ENCODE measurements at regions not wholly inside any gene's neighbourhood (a gene's known extent, or its start where the extent isn't known, plus 50 kb on each side); places are given as distances from the start of the nearest gene placed in this dataset.
A peak's percentile ranks its signal among the peaks of the same experiment; 100 is the strongest.

DNA sequence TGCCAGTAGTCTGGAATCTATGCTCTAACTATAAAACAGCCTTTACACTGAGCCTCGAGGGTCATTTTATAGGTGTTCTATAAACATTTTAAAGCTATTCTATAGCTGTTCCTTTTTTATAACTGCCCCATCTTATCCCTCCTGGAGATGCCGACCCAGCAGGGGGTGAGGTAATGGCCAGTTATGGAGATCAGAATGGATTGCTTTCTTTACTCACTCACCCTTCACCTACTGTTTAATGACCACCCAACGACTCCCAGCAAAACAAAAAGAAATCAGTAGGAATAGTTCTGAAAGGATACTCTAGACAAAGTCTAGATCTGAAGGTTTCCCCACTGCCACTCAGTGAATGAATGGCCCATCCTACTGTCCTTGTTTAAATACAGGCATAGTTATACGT, 1113.1 kb downstream of the FAT4 start:
- DNase-seq (ENCODE audit: low read depth), result no peak

GRCh38 chr4:126431049-126431448, 1116.3 kb downstream of the FAT4 start:
- no peak for DNase-seq (ENCODE audit: low read depth)

DNA sequence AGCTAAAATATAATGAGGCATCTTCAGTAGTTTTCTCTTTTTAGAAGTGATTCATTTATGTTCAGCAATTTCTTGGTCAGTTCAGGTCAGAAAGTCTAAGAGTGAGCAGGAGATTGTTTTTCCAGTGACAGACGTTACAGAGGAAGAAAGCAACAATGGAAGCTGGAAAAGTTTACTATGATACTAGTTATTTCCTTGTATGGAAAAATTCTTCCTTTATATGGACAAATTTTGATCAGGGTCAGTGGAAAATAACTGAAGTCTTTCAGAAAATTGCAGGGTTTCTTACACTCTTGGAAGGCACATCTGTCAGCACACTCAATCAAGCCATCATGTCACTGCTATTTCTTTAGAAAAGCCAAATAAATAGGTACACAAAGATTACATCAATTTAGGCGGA, 1120.7 kb downstream of the FAT4 start:
- DNase-seq (ENCODE audit: low read depth), result no peak

GRCh38 chr4:126440297-126440696, 1125.5 kb downstream of the FAT4 start:
- DNase-seq (ENCODE audit: low read depth), result no peak

GRCh38 chr4:126441173-126442035, 1126.6 kb downstream of the FAT4 start:
- peak; percentile 5 for DNase-seq (ENCODE audit: low read depth)

DNA sequence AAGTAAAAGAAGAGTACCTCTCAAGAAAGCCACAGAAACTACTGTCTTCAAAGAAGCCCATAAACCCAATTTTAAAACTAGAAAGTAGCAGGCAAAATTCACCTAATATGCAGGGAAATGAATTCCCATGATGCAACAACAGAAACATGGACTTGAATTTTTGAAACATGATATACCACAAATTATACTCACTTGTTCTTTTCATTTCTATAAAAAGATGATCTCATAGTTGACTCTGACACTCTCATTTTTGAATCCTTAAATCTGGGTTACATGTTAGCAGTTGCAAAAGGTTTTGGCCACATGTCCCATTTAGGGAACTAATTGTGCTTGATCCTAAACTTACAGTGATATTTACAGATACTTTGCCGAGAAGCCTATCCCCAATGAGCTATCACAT, 1130.8 kb downstream of the FAT4 start:
- no peak for DNase-seq (ENCODE audit: low read depth)

- DNase-seq (ENCODE audit: low read depth), result no peak
Observed at GRCh38 chr4:126446917-126447316, 1132.2 kb downstream of the FAT4 start.

DNA sequence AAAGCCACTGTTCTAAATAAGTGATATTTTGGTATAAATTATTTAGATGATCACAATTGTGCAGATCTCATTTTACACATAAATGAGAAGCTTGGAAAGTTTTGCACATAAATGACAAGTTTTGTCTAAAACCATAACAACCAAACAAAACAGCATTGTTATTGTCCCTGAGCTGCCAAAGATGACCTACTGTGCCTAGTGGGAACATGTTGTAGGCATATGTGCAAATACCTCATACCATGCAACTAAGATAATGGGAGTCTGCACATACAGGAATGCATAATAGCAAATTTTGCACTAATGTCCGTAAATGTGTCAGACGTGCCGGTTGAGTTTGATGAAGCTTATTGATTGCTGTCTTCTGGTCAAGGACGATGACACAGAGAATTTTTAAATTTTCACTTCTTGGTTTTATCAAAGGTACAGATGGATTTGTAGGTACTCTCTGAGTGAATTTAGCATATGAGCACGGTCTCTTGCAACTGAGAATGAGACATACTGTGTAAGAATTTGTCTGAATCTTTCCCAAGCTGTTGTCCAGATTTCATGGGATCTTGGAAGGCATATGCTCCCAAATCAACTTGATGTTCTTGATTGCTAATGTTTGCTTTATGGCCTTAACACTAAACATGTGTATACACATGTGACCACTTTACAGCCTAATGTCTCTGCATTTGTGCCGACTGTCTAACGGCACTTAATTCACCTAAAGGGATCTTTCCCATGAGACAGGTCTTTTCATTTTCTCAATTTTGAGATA, 1133.5 kb downstream of the FAT4 start:
- no peak for DNase-seq (ENCODE audit: low read depth)

GRCh38 chr4:126451237-126451873, 1136.6 kb downstream of the FAT4 start:
- peak; percentile 9 for DNase-seq (ENCODE audit: low read depth)

- DNase-seq (ENCODE audit: low read depth), result no peak
Observed at GRCh38 chr4:126455865-126456264, 1141.1 kb downstream of the FAT4 start.

DNA sequence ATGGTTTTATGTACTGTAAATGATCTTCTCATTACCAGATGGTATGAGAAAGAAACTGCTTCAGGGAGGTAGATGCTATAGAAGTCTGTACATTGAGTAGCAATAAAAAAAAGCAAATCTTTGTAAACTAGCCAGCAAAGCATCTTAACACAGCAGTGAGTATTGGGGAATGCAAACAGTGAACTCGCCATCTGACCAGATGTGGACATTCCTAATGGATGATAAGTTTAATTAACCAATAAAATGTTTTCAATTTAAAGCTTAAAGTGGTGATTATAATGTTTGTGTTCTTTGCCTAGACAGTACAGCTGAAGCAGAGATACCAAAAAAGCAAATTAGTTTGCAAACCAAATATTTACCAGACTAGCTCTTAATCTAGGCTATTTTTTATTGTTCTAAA, 1144.2 kb downstream of the FAT4 start:
- no peak for DNase-seq (ENCODE audit: low read depth)

DNA sequence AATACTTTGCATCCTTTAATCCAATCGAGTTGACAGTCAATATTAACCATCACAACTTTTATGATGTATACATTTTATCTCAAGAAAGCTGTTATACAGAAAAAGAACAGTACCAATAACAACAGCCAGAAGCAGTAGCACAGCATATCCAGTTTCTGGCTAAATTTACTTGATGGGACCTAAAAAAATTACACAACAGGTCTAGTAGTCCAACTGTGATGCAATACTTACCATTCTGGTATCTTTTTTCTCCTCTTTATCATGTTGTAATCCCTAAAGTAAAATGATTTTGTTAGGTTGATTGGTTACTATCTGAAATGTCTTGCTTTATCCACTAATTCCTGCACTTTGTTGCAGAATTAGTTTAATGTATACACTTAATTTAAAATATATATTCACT, 1150.6 kb downstream of the FAT4 start:
- DNase-seq (ENCODE audit: low read depth), result no peak

DNA sequence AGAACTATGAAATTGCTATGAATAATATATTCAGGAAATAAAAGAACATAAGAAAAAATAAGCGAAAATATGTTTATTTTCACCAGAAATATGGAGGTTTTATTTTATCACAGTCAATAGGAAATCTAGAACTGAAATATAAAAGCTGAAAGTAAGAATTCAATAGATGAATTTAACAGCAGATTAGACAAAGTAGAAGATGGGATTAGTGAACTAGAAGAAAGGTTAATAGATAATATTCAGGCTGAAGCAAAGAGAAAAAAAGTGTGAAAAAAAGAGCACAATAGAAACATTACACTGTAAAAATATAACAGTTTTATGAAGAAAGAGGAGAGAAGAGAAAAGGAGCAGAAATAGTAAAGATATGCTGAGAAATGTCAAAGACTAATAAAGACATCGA, 1152.1 kb downstream of the FAT4 start:
- no peak for DNase-seq (ENCODE audit: low read depth)

DNA sequence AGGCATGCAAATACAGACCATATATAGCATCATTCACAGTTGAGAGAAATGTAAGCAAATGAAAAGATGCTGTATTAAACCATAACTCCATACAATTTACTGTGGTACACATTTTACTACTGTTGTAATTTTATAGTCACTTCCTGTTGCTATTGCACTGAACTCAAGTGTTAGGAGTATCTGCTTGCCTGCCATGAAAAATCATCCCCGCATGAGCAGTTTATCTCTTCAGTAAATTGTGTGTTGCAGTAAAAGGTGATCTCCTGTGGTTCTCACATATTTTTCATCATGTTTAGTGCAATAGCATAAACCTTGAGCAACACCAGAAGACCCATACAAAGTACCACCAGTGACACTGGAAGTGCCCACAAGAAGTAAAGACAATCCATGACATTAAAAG, 1153.4 kb downstream of the FAT4 start:
- no peak for DNase-seq (ENCODE audit: low read depth)

- DNase-seq (ENCODE audit: low read depth), result peak; percentile 56
Observed at GRCh38 chr4:126470862-126471261, 1156.1 kb downstream of the FAT4 start.

DNA sequence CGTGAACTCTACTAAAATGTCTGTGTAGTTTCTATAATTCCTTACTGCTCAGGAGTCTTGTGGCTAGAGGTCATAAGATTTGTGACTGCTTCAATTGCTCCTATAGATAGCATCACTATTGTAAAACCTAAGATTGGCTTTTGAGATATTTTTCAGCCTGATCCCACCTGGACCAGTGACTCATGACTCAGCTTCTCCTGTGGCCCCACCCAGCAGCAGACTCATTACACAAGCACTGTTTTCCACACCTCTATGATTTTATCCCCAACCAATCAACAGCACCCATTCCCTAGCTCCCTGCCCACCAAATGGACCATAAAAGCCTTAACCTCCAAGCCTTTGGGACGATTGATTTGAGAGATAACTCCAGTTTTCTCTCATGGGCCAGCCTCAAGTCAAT, 1157.0 kb upstream of the INTU start:
- no peak for DNase-seq (ENCODE audit: low read depth)

DNA sequence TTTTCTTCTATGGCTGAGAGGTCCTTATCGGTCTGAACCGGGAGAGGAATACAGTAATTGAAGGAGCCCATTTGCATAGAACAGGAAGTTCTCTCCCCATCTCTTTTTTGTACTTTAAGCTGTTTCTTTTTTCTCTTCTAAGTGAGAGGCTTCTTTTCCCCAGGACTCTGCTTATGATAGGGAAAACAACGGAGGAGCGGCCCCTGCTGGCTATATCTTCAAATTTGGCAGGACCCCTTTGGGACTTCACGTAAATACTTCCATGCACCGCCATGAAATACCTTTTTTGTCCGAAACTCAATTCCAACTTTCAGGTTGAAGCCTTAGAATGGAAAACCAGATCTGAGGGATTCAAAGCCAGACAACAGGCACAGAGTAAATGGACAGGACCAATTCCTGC, 1153.0 kb upstream of the INTU start:
- DNase-seq (ENCODE audit: low read depth), result no peak

DNA sequence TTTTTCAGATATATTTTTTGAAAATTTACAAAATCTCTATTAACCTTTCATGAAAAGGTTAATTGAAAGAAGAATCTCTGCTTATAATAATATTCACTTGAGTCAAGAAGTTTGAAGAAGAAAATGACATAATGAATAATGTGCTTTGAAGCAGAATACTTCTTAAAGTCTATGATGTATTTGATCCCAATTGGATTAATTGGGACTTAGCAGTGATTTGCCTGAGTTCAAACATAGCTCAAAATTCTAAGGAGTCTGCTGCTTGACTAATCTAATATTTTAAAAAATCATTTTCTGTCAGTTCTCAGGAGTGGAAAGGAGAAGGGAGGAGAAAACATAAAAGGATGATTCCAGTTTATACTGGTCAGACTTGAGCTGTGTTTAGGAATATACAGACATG, 1150.4 kb upstream of the INTU start:
- no peak for DNase-seq (ENCODE audit: low read depth)

DNA sequence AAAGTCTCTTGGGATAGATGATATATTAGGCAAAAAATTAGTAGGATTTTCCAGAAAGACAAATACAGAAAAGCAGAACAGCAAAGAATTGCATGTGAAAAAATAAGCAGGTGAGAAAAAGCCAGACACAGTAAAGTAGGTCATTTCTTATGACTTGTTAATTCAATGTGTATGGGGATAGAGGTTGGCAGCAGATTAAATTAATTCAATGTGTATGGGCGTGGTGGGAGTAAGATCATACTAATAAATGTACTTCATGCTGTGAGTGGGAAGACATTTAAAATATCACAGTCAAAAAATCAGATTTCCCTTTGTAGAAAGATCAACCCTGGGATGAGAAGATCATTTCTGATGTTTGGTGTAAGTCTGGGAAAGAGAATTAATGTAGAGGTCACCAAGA, 1146.4 kb upstream of the INTU start:
- DNase-seq (ENCODE audit: low read depth), result no peak

DNA sequence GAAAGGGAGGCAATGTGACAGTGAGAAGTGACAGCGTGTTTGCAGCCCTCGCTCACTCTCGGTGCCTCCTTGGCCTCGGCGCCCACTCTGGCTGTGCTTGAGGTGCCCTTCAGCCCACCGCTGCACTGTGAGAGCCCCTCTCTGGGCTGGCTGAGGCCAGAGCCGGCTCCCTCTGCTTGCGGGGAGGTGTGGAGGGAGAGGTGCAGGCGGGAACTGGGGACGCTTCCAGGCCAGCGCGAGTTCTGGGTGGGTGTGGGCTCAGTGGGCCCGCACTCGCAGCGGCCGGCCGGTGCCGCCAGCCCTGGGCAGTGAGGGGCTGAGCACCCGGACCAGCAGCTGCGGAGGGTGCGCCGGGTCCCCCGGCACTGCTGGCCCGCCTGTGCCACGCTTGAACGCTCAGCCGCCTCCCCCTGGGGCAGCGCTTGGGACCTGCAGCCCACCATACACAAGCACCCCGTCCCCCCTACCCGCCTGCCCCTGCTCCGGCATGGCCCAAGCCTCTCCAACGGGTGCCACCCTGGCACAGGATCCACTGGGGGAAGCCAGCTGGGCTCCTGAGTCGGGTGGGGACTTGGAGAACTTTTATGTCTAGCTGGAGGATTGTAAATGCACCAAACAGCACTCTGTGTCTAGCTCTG, 1142.8 kb upstream of the INTU start:
- DNase-seq (ENCODE audit: low read depth), result no peak

DNA sequence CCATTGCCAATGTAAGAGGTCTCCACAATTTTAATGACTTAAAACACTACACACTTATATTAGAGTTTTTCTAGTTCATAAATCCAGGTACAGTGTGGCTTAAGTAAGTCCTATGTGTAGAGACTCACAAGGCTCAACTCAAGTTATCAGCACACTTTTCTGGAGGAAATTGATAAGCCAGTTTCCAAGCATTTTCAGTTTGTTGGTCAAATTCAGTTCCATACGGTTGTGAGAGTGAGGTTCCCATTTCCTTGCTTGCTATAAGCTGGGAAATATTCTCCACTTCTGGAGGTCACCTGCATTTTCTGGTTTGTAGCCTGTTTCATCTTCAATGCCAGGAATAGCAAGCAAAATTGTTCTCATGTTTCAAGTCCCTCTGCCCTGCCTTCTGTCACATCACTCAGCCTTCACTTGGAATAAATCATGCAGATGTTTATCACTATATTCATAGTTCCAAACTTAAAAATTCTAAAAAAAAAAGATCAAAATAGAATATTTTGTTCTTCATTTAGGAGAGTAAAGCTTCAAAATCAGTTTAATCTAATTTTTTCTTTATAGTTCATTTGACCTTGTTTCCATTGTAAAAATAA, 1137.5 kb upstream of the INTU start:
- no peak for DNase-seq (ENCODE audit: low read depth)

DNA sequence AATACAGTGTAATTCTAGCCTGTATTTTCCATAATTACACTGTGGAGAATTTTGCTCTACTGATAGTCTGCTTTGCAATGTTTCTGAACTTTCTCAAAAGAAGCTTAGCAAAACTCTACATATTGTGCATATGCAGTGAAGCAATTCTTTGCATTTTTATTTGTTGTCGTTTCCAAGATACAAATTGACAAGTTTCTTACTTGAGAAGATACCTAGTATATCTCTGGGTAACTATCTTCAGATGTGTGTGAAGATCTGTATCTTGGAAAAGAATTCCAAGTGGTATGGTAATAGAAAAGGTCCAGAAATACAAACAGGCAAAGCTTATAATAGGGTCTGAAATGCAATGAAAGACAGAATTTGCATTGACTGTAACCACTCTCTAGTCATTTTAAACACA, 1119.8 kb upstream of the INTU start:
- no peak for DNase-seq (ENCODE audit: low read depth)
